Caki2 (cell line): ENCODE measurements at regions not wholly inside any gene's neighbourhood (a gene's known extent, or its start where the extent isn't known, plus 50 kb on each side); places are given as distances from the start of the nearest gene placed in this dataset.
"Not testable (repeated sequence)": the region's sequence is repeated elsewhere in the genome, so short reads cannot be mapped to it uniquely, and the experiment has no call there.

Experiments used
- DNase-seq: peaks from one replicate; pipeline ENCODE4 v3.0.0-alpha.2; 2015; ENCODE audit warnings: low read depth
- in situ Hi-C: cut with HindIII; loops from 2 replicates; pipeline ENCODE4 v1.10.0; 2016; ENCODE audit warnings: low sequenced_read_pairs, low pct_unique_long_range_greater_than_20kb, mixed read lengths

GRCh38 chr1:228882771-228883450 lies 147.6 kb downstream of the RHOU start:
- in situ Hi-C loops: no loop called here
- no peak for DNase-seq

- DNase-seq: no peak
- in situ Hi-C loops: no loop called here
These were observed 148.3 kb downstream of the RHOU start for GRCh38 chr1:228883535-228883934.

GRCh38 chr1:228884196-228884595 lies 148.9 kb downstream of the RHOU start:
- DNase-seq: no peak
- in situ Hi-C loops: no loop called here

- DNase-seq: no peak
- in situ Hi-C loops: no loop called here
These were observed 149.6 kb downstream of the RHOU start for GRCh38 chr1:228884615-228885566.

GRCh38 chr1:228885845-228886244 lies 150.6 kb downstream of the RHOU start:
- DNase-seq: no peak
- in situ Hi-C loops: no loop called here

GRCh38 chr1:228887101-228887500 lies 151.8 kb downstream of the RHOU start:
- no peak for DNase-seq
- in situ Hi-C loops: no loop called here

GRCh38 chr1:228887960-228888359 lies 152.7 kb downstream of the RHOU start:
- in situ Hi-C loops: no loop called here
- no peak for DNase-seq

- no peak for DNase-seq
- in situ Hi-C loops: no loop called here
These were observed 154.0 kb downstream of the RHOU start for GRCh38 chr1:228889289-228889688.

- in situ Hi-C loops: no loop called here
These were observed 156.2 kb downstream of the RHOU start for GRCh38 chr1:228891272-228892034.

GRCh38 chr1:228892200-228892599 lies 156.9 kb downstream of the RHOU start:
- DNase-seq, in situ Hi-C loops: not testable (repeated sequence)

More at GRCh38 chr1:228891272-228892034, 156.2 kb downstream of the RHOU start:
- no peak for DNase-seq

- DNase-seq: no peak
- in situ Hi-C loops: no loop called here
These were observed 159.2 kb downstream of the RHOU start for GRCh38 chr1:228894442-228894989.

- in situ Hi-C loops: no loop called here
These were observed 162.6 kb downstream of the RHOU start for GRCh38 chr1:228897901-228898300.

GRCh38 chr1:228898582-228898992 lies 163.3 kb downstream of the RHOU start:
- DNase-seq: no peak
- in situ Hi-C loops: no loop called here

More at GRCh38 chr1:228897901-228898300, 162.6 kb downstream of the RHOU start:
- DNase-seq: no peak

- in situ Hi-C loops: no loop called here
- no peak for DNase-seq
These were observed 164.2 kb downstream of the RHOU start for GRCh38 chr1:228899421-228899956.

- in situ Hi-C loops: no loop called here
- DNase-seq: no peak
These were observed 165.0 kb downstream of the RHOU start for GRCh38 chr1:228900099-228900885.

GRCh38 chr1:228900886-228901392 lies 165.7 kb downstream of the RHOU start:
- in situ Hi-C loops: no loop called here
- no peak for DNase-seq

- DNase-seq: no peak
- in situ Hi-C loops: no loop called here
These were observed 166.8 kb downstream of the RHOU start for GRCh38 chr1:228901936-228902681.
